COLO829 (cell line): ENCODE measurements at regions not wholly inside any gene's neighbourhood (a gene's known extent, or its start where the extent isn't known, plus 50 kb on each side); places are given as distances from the start of the nearest gene placed in this dataset.
"Not testable (repeated sequence)": the region's sequence is repeated elsewhere in the genome, so short reads cannot be mapped to it uniquely, and the experiment has no call there.

ENCODE experiments used
- DNase-seq: peaks from one replicate; pipeline ENCODE4 v3.0.0; 2012; ENCODE audit warnings: low spot score

DNA sequence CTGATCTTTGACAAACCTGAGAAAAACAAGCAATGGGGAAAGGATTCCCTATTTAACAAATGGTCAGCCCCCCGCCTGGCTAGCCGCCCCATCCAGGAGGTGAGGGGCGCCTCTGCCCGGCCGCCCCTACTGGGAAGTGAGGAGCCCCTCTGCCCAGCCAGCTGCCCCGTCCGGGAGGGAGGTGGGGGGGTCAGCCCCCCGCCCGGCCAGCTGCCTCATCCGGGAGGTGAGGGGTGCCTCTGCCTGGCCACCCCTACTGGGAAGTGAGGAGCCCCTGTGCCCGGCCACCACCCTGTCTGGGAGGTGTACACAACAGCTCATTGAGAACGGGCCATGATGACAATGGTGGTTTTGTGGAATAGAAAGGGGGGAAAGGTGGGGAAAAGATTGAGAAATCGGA, 717.1 kb downstream of the COL12A1 start:
- DNase-seq = not testable (repeated sequence)

DNA sequence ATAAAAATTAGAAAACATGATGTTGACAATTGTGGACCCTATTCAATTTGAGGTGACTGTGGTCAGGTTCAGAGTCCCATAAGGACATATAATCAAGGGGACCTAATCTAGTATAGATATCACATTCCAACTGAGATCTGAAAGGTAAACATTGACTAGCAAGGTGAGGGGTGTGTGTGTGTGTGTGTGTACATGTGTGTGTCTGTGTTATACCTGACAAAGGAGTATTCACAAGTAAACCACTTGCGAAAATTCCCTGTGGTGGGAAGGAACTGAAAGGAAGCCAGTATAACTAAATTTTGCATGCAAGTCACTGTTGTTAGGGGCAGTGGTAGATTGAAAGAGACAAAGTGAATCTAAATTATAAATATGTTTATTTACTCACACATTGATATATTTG, 723.7 kb downstream of the COL12A1 start:
- no peak for DNase-seq

DNA sequence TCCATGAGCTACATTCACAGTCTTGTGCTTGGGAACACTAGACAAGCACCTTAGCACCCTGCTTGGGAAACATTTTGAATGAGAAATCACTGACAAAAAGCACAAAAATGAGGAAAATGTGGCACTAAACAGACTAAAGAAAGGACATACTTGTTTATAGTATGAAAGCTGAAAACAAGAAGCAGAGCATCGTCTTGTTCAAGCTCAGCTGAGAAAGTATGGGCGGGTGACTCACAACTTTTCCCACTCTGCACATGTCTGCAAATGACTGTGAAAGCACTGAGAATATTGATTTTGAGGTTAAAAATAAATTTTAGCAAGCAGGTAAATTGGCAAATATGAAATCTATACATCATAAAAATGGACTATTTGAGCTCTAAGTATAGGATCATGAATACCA, 725.3 kb downstream of the COL12A1 start:
- no peak for DNase-seq

DNA sequence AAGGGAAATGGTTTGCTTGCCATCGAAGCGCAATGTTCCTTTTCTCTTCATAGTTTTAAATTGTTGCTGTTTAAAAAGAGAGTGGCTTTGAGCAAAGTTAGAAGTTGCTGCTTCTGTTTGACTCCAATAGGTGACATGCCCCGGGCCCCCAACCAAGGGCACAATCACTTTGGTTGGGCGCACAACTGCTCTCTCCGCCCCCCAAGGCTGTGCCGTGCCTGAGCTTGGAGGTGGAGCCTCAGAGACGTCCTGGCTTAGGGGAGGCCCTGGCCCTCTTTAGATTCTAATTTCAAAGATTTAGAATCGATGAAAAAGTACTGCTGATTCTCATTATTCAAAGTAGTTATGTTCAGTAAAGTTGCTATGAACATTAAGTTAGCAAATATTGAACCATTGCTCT, 725.9 kb downstream of the COL12A1 start:
- no peak for DNase-seq

DNA sequence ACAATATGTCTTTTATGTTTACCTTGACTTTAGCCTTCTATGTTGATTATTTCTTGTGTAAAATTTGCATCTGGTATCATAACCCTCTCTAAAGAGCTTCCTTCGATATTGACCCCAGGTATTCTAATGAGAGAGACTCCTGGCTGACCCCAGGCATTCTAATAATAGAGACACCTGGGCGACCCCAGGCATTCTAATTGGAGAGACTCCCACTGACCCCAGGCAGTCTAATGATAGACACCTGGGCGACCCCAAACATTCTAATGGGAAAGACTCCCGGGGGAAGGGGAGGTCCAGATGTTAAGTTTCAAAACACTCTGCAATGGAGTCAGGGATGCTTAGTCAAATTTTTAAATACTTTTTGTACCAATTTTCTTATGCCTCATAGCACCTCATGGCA, 726.4 kb downstream of the COL12A1 start:
- no peak for DNase-seq

DNA sequence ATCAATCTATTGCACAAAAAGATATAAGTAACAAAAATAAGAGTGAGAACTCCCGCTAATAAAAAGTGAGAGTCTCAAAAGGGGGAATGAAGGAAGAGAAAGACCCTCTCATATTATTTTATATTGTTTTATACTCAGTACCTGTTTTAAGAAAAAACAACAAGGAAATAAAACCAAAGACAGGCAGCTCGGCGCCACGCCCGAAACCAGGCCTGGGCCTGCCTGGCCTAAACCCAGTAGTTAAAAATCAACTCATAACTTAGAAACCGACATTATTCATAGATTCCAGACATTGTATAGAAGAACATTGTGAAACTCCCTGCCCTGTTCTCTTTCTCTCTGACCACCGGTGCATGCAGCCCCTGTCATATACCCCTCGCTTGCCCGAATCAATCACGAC, 731.8 kb downstream of the COL12A1 start:
- DNase-seq = not testable (repeated sequence)

DNA sequence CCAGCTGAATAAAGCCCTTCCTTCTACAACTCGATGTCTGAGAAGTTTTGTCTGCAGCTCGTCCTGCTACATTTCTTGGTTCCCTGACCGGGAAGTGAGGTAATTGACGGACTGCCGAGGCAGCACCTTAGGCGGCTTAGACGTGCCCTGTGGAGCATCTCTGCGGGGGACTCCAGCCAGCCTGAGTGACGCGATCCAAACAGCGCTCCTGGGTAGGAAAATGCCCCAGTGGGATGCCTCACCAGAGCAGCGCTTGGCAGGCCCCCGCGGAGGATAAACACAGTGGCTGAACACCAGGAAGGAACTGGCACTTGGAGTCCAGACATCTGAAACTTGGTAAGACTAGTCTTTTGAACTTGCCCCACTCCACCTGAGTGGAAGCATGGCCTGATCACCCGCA, 737.3 kb downstream of the COL12A1 start:
- not testable (repeated sequence) for DNase-seq

DNA sequence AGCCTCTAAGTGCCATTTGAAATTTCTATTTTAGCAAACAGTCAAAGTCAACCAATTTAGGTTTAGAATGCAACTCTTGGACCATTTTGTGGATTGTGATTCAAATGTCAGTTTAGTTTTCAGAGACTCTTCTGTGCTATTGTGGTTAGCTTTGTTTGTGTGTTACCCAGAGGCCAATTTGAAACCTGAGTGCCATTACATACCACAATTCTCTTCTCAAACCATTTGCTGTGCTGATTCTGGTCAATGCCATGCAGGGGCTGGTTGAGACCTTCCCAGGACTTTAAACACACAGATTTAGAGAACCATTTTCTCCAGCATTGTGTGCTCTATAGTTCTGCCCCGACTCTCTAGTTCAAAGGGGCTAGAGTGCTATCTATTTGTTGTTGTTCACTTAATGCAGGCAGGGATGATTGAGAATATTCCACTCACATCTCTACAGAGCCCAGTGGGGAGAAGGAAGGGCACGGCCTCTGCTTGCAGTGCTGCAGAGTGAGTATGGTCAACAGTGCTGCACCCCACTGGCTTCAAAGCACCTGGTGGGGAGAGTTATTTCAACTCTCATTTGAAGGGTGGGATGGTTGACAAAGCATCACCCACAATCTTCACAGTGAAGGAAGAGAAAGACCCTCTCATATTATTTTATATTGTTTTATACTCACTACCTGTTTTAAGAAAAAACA, 738.2 kb downstream of the COL12A1 start:
- no peak for DNase-seq

DNA sequence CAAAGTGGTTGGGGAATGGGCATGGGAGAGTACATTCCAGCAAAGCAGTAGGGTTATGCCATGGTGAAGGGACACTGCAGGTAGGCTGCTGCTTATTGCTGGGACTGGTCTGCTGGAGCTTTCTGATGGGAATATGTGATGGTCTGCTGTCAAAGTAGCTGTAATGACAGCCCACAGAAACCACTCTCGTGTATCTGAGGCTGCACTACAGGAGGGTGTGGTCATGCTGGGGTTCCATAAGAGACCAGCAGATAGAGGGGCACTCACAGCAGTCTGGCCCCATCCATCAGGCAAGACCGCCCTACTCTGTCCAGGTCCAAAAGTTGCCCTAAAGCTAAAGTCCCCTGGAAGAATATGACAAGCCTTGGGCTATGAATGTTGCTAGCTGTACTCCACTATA, 739.3 kb downstream of the COL12A1 start:
- DNase-seq = no peak

DNA sequence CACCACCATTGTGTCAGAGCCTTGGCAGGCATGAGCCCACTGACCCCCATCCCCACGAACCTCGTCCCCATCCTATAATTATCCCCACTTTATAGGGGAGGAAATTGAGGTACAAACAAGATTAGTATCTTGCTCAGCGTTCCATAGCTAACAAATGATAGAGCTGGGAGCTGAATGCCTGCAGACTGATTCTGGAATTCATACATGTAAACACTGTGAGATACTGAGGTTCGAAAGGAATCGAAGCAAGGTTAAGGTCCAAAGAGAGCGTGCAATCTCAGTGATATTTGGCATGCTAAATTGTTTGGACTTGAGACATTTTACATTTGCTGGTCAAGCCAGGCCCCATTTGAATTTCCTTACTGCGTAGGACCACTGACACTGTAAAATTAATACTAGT, 746.6 kb downstream of the COL12A1 start:
- DNase-seq = no peak

DNA sequence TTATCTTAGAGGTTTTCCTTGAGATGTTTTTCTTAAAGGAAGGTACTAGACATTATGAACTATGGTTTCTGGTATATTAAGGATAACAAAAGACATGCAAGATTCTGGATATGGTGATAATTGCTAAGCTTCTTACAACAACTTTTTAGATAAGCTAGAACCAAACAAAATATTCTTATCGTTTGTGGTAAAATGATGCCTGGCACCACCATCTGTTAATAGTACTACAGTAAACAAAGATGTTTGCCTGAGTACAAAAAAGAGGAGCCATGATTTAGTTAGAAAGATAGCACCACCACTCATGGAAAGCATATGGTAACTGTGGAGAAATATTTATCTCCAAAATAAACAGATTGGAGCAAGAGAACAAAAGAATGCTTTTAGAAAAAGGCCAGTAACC, 747.3 kb downstream of the COL12A1 start:
- no peak for DNase-seq

DNA sequence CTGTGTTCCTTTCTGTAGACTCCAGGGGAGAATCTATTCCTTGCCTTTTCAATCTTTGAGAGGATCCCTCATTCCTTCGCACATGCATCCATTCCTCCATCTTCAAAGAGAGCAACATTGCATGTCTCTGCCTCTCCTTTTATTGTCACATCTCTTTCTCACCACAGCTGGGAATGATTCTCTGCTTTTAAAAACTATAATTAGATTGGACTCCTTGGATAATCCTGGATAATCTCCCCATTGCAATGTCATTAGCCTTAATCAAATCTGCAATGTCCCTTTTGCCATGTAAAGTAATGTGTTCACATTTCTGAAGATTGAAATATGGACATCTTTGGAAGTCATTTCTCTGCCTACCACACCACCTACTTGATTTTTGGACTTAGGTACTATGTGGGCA, 750.1 kb downstream of the COL12A1 start:
- DNase-seq = no peak

DNA sequence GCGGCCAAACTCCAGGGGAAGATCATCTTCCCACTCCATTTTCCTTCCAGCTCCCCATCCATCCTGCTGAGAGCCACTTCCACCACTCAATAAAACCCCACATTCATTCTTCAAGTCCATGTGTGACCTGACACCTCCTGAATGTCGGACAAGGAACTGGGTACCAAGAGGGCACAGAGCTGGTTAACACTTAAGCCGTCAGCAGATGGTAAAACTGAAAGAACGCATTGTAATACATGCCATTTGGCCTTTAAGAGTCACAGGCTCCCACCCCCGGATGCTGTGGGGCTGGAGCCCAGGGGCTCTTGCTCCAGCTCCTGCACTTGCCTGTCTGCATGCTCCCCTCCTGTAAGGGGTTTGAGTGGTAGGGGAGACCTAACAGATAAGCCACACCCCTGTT, 753.9 kb downstream of the COL12A1 start:
- peak; percentile 9 for DNase-seq

DNA sequence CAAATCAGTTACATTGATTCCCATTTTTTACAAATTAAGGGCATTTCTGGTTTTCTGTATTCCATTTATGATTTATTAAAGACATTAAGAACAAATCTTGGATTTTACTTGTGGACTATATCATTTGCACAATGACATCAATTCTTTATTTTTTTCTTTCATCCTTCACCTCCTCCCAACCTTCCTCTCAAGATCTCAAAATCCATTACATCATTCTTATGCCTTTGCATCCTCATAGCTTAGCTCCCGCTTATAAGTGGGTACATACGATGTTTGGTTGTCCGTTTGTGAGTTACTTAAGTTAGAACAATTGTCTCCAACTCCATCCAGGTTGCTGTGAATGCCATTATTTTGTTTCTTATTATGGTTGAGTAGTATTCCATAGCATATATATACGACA, 752.8 kb downstream of the CD109 start:
- no peak for DNase-seq

DNA sequence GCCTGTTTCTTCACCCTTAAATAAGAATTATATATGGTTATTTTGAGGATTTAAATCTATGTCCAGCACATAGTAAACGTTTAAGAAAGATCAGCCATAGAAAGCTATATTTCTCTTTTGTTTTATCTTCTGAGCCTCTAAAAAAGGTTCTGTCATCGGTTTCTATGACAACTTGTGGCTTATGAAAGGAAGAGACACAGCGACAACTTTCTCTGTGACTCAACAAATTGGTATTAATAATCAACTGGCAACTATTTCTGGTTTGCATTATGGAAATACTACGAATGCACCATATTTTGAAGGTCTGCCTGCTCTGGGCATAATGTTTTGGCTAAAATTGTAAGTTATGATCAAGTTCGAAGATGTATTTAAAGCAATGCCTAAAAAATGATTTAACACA, 751.0 kb downstream of the CD109 start:
- no peak for DNase-seq

DNA sequence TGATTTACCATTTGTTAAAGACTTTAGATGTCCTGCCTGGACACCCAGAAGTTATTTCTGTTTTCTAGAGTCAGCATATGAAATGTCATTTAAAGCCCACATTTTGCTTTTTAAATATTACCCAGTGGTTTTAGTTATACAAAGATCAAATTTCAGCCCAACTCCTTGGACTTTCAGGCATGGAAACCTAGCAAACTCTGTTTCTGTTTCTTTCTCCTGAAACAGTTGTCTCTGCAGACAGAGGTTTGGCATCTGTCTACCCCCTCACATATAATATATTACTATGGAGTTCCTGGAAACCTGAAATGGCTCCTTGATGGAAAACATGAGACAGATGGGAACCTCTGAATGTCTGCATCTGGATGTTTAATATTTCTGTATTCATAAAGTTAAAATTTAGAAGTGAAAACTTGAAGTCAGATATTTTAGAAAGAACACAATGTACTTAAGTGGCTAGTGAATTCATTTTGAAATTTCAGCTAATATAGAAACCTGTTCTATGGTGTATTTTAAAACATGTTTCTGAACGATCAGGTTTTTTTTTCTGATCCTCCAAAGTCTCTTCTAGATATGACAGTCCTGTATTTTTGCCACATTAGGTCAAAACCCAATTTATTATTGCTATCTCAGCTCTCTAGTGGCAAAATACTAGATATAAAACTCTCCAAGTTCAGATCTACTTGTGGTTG, 743.3 kb downstream of the CD109 start:
- DNase-seq = no peak

DNA sequence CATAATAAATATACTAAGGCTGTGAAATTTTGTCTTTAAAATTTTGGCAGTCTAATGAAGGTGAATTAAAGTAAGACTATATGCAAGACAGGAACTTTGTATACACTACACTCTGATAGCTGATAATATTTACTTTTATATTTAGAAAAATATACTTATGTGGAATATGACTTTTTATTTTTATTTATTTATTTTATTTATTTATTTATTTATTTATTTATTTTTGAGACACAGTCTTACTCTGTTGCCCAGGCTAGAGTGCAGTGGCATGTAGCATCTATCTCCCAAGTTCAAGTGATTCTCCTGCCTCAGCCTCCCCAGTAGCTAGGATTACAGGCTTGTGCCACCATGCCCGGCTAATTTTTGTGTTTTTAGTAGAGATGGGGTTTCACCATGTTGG, 742.4 kb downstream of the CD109 start:
- DNase-seq = not testable (repeated sequence)

DNA sequence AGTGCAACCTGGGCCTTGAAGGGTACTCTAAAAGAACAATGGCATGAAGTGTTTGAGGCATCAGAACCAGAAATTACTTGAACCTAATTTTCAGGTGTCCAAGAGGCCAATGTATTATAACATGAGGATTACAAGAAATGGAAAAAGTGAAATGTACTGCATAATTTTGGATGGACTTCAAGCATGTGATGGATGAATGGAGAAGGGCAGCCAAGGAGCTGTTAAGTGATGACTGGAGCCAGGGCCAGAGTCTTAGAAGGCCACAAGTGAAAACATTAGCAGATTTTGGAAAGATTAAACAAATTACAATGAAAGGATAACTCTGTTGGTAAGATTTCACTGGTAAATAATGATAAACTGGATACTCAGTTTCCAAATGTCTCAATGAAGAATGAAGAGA, 738.2 kb downstream of the CD109 start:
- DNase-seq = no peak

DNA sequence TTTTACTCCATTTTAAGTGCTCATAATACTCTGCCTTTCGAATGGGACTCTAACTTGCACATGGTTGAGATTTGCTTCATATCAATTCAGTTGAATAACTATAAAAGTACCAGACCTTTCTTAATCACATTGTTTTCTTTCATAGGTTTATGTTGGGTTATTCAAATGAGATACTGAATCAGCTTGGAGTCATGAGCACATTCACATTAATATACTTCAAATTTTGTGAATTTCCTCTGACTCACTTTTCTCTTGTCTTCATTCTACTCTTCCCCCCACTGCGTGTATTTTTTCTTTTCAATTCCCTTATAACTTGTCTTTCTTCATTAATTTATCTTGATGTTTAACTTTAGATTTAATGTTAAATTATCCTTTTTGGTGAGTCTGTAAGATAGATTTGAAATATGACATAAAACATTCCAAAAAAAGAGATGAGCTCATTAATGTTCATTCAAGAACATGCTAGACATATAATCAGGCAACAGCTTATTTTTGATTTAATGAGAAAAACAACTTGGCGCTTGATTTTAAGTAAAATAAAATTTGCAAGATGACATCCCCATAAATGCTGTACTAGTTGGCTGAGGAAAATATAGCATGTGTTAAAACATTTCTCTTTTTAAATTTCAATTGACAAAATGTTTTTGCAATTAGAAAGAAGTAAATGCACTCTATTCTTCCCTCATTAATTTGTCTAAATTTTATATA, 736.0 kb downstream of the CD109 start:
- DNase-seq = no peak

DNA sequence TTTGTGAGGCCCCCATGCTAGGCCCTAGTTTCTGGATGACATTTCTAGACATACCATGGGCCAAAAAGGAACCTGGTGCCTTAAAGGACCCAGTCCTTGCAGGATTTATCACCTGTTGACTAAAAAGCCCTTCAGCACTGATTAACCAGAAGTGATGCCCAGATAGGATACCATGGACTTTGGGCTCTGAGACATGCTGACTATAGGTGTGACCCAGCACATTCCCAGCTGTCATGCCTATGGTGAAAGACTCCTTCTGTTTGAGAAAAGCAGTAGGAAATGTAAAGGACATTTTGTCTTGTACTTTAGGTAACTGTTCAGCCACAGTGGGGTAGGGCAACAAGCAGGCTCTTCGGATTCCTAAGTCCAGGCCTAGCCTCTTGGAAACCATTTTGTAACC, 724.2 kb downstream of the CD109 start:
- no peak for DNase-seq

DNA sequence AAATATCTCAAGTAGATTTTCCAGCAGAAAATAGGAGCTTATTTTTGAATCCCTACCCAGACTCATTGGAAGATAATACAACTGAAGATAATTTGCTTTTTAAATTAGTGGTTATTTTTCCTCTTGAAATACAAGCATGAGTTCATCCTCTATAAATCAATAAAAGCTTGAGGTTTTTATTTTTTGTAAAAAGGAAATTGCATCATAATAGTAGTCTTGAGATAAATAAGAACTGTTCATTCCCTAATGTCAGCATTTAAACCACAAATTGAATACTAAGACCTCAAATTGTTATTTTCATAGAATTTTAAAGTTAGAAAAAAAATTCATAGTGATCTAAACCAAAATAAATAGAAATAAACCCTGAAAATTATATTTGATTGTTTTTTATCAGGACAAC, 719.1 kb downstream of the CD109 start:
- DNase-seq = no peak

DNA sequence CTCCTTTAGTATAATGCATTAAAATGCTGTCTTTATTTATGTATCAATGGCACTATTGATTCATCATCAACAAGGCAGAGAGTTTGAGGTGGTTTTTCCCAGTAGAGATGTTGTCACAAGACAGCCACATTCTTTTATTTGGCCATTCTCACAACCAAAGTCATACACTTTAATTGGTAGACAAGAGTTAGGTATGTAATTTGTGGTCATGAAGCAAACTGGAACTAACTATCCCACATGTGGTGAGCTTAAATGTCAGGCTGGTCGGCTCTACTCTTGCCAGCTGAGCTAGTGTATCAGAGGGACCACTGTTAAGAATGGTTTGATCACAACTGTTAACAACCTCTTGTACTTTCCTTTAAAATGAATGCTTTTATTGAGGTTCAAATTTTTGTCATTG, 714.6 kb downstream of the CD109 start:
- DNase-seq = peak; percentile 13

DNA sequence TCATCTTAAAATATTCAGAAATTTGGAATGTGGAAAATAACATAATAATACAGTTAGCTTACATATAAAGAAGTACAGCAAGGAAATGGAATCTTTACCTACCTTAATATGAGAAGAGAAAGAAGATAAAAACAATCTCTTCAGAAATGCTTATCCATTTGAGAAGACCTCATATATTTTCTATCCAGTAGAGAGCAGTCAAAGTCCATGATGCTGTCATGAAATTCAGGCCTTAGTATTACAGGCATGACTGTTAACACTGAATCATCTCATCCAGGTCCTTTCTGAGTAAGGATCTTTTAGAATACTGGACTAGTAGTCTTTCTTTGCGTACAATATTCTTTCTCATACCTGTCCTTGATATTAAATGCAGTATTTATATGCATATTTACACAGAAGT, 713.4 kb downstream of the CD109 start:
- peak; percentile 16 for DNase-seq
